ENCODE measurements at regions not wholly inside any gene's neighbourhood (a gene's known extent, or its start where the extent isn't known, plus 50 kb on each side); places are given as distances from the start of the nearest gene placed in this dataset.

- TF ChIP-seq REST (IDR thresholded peaks at IDR 0.05; ENCODE audit: unreplicated experiment) (no peak), POLR2AphosphoS5 (IDR thresholded peaks at IDR 0.05; ENCODE audit: low read depth) (no peak), CTCF (conservative IDR thresholded peaks at IDR 0.05; ENCODE audit: low read depth in 2 of 2) (no peak), NANOG (IDR thresholded peaks at IDR 0.05; ENCODE audit: borderline replicate concordance) (no peak), EZH2 (IDR thresholded peaks at IDR 0.05; ENCODE audit: low read depth, unreplicated experiment) (no peak), CREB1 (CRISPR knock-in tag; IDR thresholded peaks at IDR 0.05; ENCODE audit: low read depth) (no peak), ZNF331 (CRISPR knock-in tag; IDR thresholded peaks at IDR 0.05; ENCODE audit: low read depth) (no peak), ETS1 (IDR thresholded peaks at IDR 0.05) (no peak), JUNB (IDR thresholded peaks at IDR 0.05; ENCODE audit: unreplicated experiment) (no peak)
These were observed 57.5 kb upstream of the ZNF469 start for GRCh38 chr16:88325087-88325750.
